Left lung (tissue), 4 donors: ENCODE measurements at regions not wholly inside any gene's neighbourhood (a gene's known extent, or its start where the extent isn't known, plus 50 kb on each side); places are given as distances from the start of the nearest gene placed in this dataset.
A peak's percentile ranks its signal among the peaks of the same experiment; 100 is the strongest.

Source experiments
- ATAC-seq: fragments of 200-7000 bp; cut with Tn5 transposase; one replicate; pipeline ENCODE4 v1.9.1; 2020; ENCODE audit warnings: moderate library complexity
- DNase-seq, 4 donors: peaks; one replicate each; pipeline ENCODE4 v3.0.0-alpha.2; 2013 to 2020
- H3K27ac ChIP-seq, 2 donors: fragments of 200-600 bp; sonication (generic) in 1 of 2; one replicate each; pipeline versions ENCODE4 v1.5.0 to v1.8.0; 2020 to 2021
- H3K27me3 ChIP-seq, 2 donors: fragments of 200-600 bp; sonication (generic) in 1 of 2; one replicate each; pipeline versions ENCODE4 v1.5.0 to v1.8.0; 2020 to 2021
- H3K36me3 ChIP-seq, 2 donors: fragments of 200-600 bp; sonication (generic) in 1 of 2; one replicate each; pipeline versions ENCODE4 v1.5.0 to v1.8.0; 2020 to 2021
- H3K4me1 ChIP-seq, 2 donors: fragments of 200-600 bp; one replicate each; pipeline ENCODE4 v1.8.0; 2021
- H3K4me3 ChIP-seq, 2 donors: fragments of 200-600 bp; sonication (generic) in 1 of 2; one replicate each; pipeline versions ENCODE4 v1.5.0 to v1.8.0; 2020 to 2021; ENCODE audit warnings: mild to moderate bottlenecking in 1 of 2
- H3K9me3 ChIP-seq, 2 donors: fragments of 200-600 bp; sonication (generic) in 1 of 2; one replicate each; pipeline versions ENCODE4 v1.5.0 to v1.8.0; 2020 to 2021
- intact Hi-C, 2 donors: fragments of 100-400 bp; cut with DNase I; formaldehyde crosslinking; loops; one replicate each; pipeline versions ENCODE4 v1.11.2 to v1.14.2; 2022
- TF ChIP-seq, protein P1 (sequence below), 2 donors: fragments of 200-600 bp; sonication (generic) in 1 of 2; IDR thresholded peaks; one replicate each; pipeline versions ENCODE4 v1.5.0 to v1.8.0; 2021; ENCODE audit warnings: antibody characterized with exemption in 2 of 2
- donor health status: DM: no; HTN: yes; CAD: no.
- donor health status: DM: no; HTN: no; CAD: no.

DNA sequence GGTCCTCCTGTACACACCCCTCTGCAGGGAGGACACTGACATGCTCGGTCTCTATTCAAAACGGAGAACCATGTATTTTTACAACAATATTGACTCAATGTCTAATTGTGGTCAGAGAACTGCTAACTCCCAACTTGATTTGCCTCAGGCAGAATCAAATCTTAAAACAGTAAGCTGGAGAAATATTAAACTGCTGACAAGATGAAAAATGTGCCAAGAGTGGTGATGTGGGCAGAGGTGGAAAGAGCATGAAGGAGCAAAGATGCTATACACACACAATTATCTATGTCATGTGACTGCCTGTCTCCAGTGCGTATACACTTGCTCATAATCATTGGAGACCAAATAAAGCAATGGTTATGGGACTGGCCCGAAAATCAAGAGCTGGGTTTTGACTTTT, 556.1 kb upstream of the ZNF608 start:
- Histone ChIP-seq H3K36me3 (no peaks in the 10 kb centered on the region), H3K9me3 (peaks cover 0 to 17% of the 10 kb centered on the region in 2 donors), H3K27me3 (no peaks in the 10 kb centered on the region), H3K4me1 (no peaks in the 10 kb centered on the region), H3K27ac (no peak overlapping the region), H3K4me3 (no peak overlapping the region)
- DNase-seq, result no peak
- TF ChIP-seq, protein P1, sequence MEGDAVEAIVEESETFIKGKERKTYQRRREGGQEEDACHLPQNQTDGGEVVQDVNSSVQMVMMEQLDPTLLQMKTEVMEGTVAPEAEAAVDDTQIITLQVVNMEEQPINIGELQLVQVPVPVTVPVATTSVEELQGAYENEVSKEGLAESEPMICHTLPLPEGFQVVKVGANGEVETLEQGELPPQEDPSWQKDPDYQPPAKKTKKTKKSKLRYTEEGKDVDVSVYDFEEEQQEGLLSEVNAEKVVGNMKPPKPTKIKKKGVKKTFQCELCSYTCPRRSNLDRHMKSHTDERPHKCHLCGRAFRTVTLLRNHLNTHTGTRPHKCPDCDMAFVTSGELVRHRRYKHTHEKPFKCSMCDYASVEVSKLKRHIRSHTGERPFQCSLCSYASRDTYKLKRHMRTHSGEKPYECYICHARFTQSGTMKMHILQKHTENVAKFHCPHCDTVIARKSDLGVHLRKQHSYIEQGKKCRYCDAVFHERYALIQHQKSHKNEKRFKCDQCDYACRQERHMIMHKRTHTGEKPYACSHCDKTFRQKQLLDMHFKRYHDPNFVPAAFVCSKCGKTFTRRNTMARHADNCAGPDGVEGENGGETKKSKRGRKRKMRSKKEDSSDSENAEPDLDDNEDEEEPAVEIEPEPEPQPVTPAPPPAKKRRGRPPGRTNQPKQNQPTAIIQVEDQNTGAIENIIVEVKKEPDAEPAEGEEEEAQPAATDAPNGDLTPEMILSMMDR (IDR thresholded peaks at IDR 0.05), result no peak
- ATAC-seq, result no peak
- intact Hi-C loops, result no loop called here

DNA sequence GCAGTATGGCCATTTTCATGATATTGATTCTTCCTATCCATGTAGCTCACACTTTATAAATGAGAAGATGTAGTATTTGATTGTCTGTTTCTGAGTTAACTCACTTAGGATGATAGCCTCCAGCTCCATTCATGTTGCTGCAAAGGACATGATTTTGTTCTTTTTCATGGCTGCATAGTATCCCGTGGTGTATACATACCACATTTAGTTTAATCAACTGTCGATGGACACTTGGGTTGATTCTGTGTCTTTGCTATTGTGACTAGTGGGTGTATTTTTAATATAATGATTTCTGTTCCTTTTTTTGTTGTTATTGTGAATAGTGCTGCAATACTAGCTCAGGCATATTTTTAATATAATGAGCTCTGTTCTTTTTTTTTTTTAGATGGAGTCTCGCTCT, 560.3 kb upstream of the ZNF608 start:
- no peaks in the 10 kb centered on the region for H3K27me3 ChIP-seq
- ATAC-seq, result no peak
- intact Hi-C loops, result no loop called here
- no peak overlapping the region for H3K27ac ChIP-seq
- no peak for DNase-seq
- TF ChIP-seq, protein P1 (IDR thresholded peaks at IDR 0.05), result no peak
- no peaks in the 10 kb centered on the region for H3K36me3 ChIP-seq
- peaks cover 0 to 25% of the 10 kb centered on the region in 2 donors for H3K9me3 ChIP-seq
- H3K4me1 ChIP-seq, result no peaks in the 10 kb centered on the region
- H3K4me3 ChIP-seq, result no peak overlapping the region

DNA sequence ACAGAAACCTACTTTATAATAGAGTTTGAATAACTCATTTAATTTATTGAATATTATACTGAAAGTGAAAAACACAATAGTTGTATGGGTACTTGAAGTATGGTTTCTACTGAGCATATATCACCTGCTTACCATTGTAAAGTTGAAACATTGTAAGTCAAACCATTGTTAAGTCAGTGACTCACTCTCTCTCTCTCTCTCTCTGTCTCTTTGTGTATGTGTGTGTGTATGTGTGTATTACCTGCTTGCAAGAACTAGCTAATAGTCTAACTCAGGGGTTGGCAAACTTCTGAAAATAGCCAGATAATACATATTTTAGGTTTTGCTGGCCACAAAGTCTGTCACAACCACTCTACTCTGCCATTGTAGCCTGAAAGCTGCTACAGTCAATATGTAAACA, 564.3 kb upstream of the ZNF608 start:
- Histone ChIP-seq H3K9me3 (peaks cover 0 to 35% of the 10 kb centered on the region in 2 donors), H3K27me3 (no peaks in the 10 kb centered on the region), H3K4me1 (no peaks in the 10 kb centered on the region), H3K4me3 (no peak overlapping the region), H3K36me3 (no peaks in the 10 kb centered on the region), H3K27ac (no peak overlapping the region)
- intact Hi-C loops, result no loop called here
- TF ChIP-seq, protein P1 (IDR thresholded peaks at IDR 0.05), result no peak
- no peak for ATAC-seq
- DNase-seq, result no peak

DNA sequence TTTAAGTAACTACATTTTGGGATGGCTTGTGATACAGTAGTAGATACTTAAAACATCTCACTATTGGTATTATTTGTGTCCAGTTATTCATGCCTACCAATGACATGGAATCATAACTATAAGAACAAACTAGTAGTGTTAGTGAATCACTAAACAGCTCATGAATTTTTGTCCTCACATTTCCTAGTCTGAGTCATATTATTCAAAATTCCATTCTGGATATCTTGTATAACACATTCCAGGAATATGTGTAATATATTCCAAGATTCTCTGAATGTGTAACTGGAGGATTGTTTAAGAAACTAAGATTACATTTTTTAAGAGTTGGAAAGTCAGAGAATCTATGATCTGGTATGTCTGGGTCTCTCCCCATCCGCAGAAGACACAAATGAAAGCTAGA, 565.3 kb upstream of the ZNF608 start:
- intact Hi-C loops, result no loop called here
- Histone ChIP-seq H3K27ac (no peak overlapping the region), H3K4me1 (no peaks in the 10 kb centered on the region), H3K36me3 (no peaks in the 10 kb centered on the region), H3K9me3 (peaks cover 0 to 28% of the 10 kb centered on the region in 2 donors), H3K4me3 (no peak overlapping the region), H3K27me3 (no peaks in the 10 kb centered on the region)
- DNase-seq (no peak), ATAC-seq (peak; percentile 69)
- TF ChIP-seq, protein P1 (IDR thresholded peaks at IDR 0.05), result no peak

DNA sequence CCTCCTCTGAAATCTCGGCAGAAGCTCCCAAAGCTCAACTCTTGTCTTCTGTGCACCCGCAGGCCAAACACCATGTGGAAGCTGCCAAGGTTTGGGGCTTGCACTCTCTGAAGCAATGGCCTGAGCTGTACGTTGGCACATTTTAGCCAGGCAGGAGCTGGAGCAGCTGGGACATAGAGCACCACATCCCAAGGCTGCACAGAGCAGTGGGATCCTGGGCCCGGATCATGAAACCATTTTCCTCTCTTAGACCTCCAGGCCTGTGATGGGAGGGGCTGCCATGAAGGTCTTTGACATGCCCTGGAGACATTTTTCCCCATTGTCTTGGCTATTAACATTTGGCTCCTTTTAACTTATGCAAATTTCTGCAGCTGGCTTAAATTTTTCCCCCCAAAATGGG, 567.1 kb upstream of the ZNF608 start:
- no peak for DNase-seq
- ATAC-seq, result no peak
- intact Hi-C loops, result no loop called here

More for the DNA sequence above, 567.1 kb upstream of the ZNF608 start:
- H3K36me3 ChIP-seq, result no peaks in the 10 kb centered on the region
- H3K4me3 ChIP-seq, result no peak overlapping the region
- no peaks in the 10 kb centered on the region for H3K4me1 ChIP-seq
- H3K27ac ChIP-seq, result no peak overlapping the region
- no peaks in the 10 kb centered on the region for H3K27me3 ChIP-seq
- TF ChIP-seq, protein P1 (IDR thresholded peaks at IDR 0.05), result no peak
- peaks cover 0 to 13% of the 10 kb centered on the region in 2 donors for H3K9me3 ChIP-seq
